K562 (cell line): ENCODE measurements at regions not wholly inside any gene's neighbourhood (a gene's known extent, or its start where the extent isn't known, plus 50 kb on each side); places are given as distances from the start of the nearest gene placed in this dataset.

Experiments
- ATAC-seq: fragments of 200-7000 bp; cut with Tn5 transposase; 3 replicates; pipeline ENCODE4 v1.9.1; 2020; ENCODE audit warnings: moderate library complexity
- BruUV-seq: library from RNA; stranded (reverse); fragments of 400-500 nt; replicated peaks from 2 replicates; lab custom pipeline; 2021; lab: Mats Ljungman, UMichigan
- CTCF ChIA-PET: fragments of 300-600 bp; formaldehyde crosslinking; extraction: SDS; loops from one replicate; lab custom pipeline; 2021; ENCODE audit warnings: low intra/inter-chr PET ratio; lab: Yijun Ruan, JAX
- POLR2A ChIA-PET: fragments of 300-600, 350-650 bp; sonication (Branson Sonifier 250); formaldehyde crosslinking; extraction: SDS; loops from one replicate; lab custom pipeline; 2021; ENCODE audit warnings: antibody characterized with exemption, inconsistent platforms; lab: Yijun Ruan, JAX
- DNase-seq, 4 experiments: peaks; one replicate each; pipeline versions ENCODE4 v3.0.0 to v3.0.0-alpha.2; 2011 to 2018; ENCODE audit warnings: low spot score in 3 of 4, mixed read lengths in 3 of 4; ENCODE audit errors: extremely low read depth in 1 of 4
- FAIRE-seq: peaks from 2 replicates; lab custom pipeline; 2011; peaks lifted over from hg19 to GRCh38; lab: Jason Lieb, UNC
- H2AFZ ChIP-seq: 2 replicates; pipeline ENCODE4 v1.6.0; 2011; ENCODE audit warnings: low read depth, low read length, control low read depth, inconsistent platforms
- H3K27ac ChIP-seq: fragments of 200-600 bp; 3 replicates; pipeline ENCODE4 v1.8.0; 2011; ENCODE audit warnings: low read depth, mild to moderate bottlenecking, control low read depth, inconsistent platforms, low read length, moderate library complexity, mixed read lengths; ENCODE audit errors: extremely low read depth
- H3K27me3 ChIP-seq, 2 experiments: fragments of 300-600 bp in 1 of 2; 2 replicates in 1 of 2; 3 replicates in 1 of 2; pipeline versions ENCODE4 v1.6.0 to v1.8.0; 2011; ENCODE audit warnings: inconsistent platforms in 2 of 2, low read length in 2 of 2, mild to moderate bottlenecking in 1 of 2, mixed read lengths in 1 of 2, moderate library complexity in 1 of 2; ENCODE audit not compliant: control insufficient read depth in 2 of 2, insufficient read depth in 2 of 2
- H3K36me3 ChIP-seq: fragments of 300-600 bp; 3 replicates; pipeline ENCODE4 v1.8.0; 2011; ENCODE audit warnings: mild to moderate bottlenecking, low read length, inconsistent platforms; ENCODE audit not compliant: control insufficient read depth, insufficient read depth
- H3K4me1 ChIP-seq, 2 experiments: fragments of 200-600 bp in 1 of 2; replicated peaks in 1 of 2; 2 replicates in 1 of 2; 3 replicates in 1 of 2; pipeline versions ENCODE4 v1.5.1 to v1.8.0; 2011; ENCODE audit warnings: inconsistent platforms in 2 of 2, low read length in 2 of 2, mild to moderate bottlenecking in 1 of 2, mixed read lengths in 1 of 2, moderate library complexity in 1 of 2; ENCODE audit not compliant: control insufficient read depth in 2 of 2, insufficient read depth in 2 of 2
- H3K4me2 ChIP-seq: 2 replicates; pipeline ENCODE4 v1.6.1; 2011; ENCODE audit warnings: low read length, control low read depth, inconsistent platforms, mixed read lengths; ENCODE audit not compliant: insufficient read depth
- H3K4me3 ChIP-seq: fragments of 200-600 bp; sonication (generic), shearing (Covaris generic); 2 replicates; pipeline ENCODE4 v1.5.1; 2016; ENCODE audit warnings: control low read depth, inconsistent platforms
- H3K79me2 ChIP-seq: fragments of 200-600 bp; 3 replicates; pipeline ENCODE4 v1.8.0; 2011; ENCODE audit warnings: low read length, inconsistent platforms; ENCODE audit not compliant: control insufficient read depth, insufficient read depth
- H3K9ac ChIP-seq, 2 experiments: 2 replicates each; pipeline versions ENCODE4 v1.6.0 to v1.6.1; 2011; ENCODE audit warnings: low read depth in 2 of 2, low read length in 2 of 2, control low read depth in 1 of 2, inconsistent platforms in 1 of 2, mild to moderate bottlenecking in 1 of 2, mixed read lengths in 1 of 2; ENCODE audit not compliant: insufficient read depth in 1 of 2
- H3K9me1 ChIP-seq: one replicate; pipeline ENCODE4 v1.6.0; 2011; ENCODE audit warnings: inconsistent platforms, mild to moderate bottlenecking, low read length, moderate library complexity; ENCODE audit not compliant: control insufficient read depth, insufficient read depth
- H3K9me3 ChIP-seq: replicated peaks from 2 replicates; pipeline ENCODE4 v1.5.1; 2011; ENCODE audit warnings: low read depth, low read length, inconsistent platforms; ENCODE audit not compliant: control insufficient read depth, insufficient read depth
- H4K20me1 ChIP-seq: replicated peaks from 2 replicates; pipeline ENCODE4 v1.6.1; 2011; ENCODE audit warnings: low read length, inconsistent platforms, mixed read lengths; ENCODE audit not compliant: control insufficient read depth, insufficient read depth
- GATA2 ChIP-seq: sonication (generic); formaldehyde crosslinking; IDR thresholded peaks from 2 replicates; pipeline ENCODE4 v1.4.0; 2020; ENCODE audit warnings: mild to moderate bottlenecking, missing genetic modification reagents
- GTF3C2 ChIP-seq: IDR thresholded peaks from 3 replicates; pipeline ENCODE4 v1.6.1; 2011; ENCODE audit warnings: borderline replicate concordance, mild to moderate bottlenecking, moderate library complexity; ENCODE audit not compliant: insufficient read length; ENCODE audit errors: extremely low read depth
- MTA3 ChIP-seq: fragments of 450-650 bp; formaldehyde crosslinking; IDR thresholded peaks from 2 replicates; pipeline ENCODE4 v1.6.1; 2017; ENCODE audit warnings: mild to moderate bottlenecking, borderline replicate concordance
- POLR2G ChIP-seq: fragments of 200-400 bp; formaldehyde crosslinking; IDR thresholded peaks from 2 replicates; pipeline ENCODE4 v1.6.1; 2017; ENCODE audit warnings: low read depth, mild to moderate bottlenecking, antibody characterized with exemption, low read length, moderate library complexity
- SMARCE1 ChIP-seq: fragments of 450-650 bp; IDR thresholded peaks from 2 replicates; pipeline ENCODE4 v1.7.1; 2016; ENCODE audit warnings: mild to moderate bottlenecking
- SREBF1 ChIP-seq: fragments of 150-350 bp; IDR thresholded peaks from 2 replicates; pipeline ENCODE4 v1.6.1; 2014; ENCODE audit warnings: antibody characterized with exemption, low read depth, low read length, borderline replicate concordance
- WGBS: fragments of 100-300 bp; shearing (Covaris generic); methylation state at CpG from one replicate; pipeline ENCODE4 v1.1.6; 2016; ENCODE audit warnings: low coverage, mixed read lengths; ENCODE audit not compliant: insufficient coverage; ENCODE audit errors: missing lambda C conversion rate; 5-methylcytosine and 5-hydroxymethylcytosine counted together
- in situ Hi-C: fragments of 300-500 bp; cut with MboI; formaldehyde crosslinking; loops from 4 replicates; pipeline ENCODE4 v1.15.0; 2018; ENCODE audit warnings: inconsistent platforms, mixed read lengths
- intact Hi-C: fragments of 100-400 bp; cut with micrococcal nuclease; formaldehyde crosslinking; loops from 2 replicates; pipeline ENCODE4 v1.14.2; 2022

DNA sequence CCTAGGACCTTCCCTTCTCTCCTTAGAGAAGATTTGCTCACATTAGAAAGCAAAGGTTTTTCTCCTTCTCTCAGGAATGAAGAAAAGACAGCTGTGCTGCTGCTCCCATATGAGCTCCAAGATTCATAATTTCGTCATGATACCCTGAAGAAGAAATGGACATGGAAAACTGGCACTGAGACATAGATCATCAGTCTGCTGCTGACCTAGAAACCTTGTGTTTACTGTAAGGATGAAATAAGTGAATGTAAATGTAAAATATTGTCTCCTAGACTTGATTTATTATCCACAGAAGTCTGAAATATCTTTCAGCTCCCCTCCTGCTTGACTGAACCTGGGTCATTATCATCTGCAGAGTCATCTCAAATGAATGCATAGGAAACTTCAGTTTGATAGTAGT, 77.9 kb downstream of the ZC3H11B start:
- no peak overlapping the region for H3K27ac ChIP-seq
- no TSS peak for BruUV-seq
- no peak overlapping the region for H2AFZ ChIP-seq
- DNase-seq: no peak
- no peaks in the 10 kb centered on the region for H3K27me3 ChIP-seq
- POLR2A ChIA-PET: interaction anchor here (1.0 kb wide), 1 partner anchor 13 kb away, joined by 4 read pairs; no protein-coding TSS in a partner anchor
- no peak for FAIRE-seq
- TF ChIP-seq MTA3 (no peak), SREBF1 (no peak), GTF3C2 (no peak), SMARCE1 (no peak), GATA2 (CRISPR knock-in tag) (no peak), POLR2G (no peak)
- no peaks in the 10 kb centered on the region for H3K9me3 ChIP-seq
- no peak overlapping the region for H3K9ac ChIP-seq
- no peak overlapping the region for H3K4me2 ChIP-seq
- no peaks in the 10 kb centered on the region for H3K79me2 ChIP-seq
- ATAC-seq: no peak
- H3K4me3 ChIP-seq: no peak overlapping the region
- no peaks in the 10 kb centered on the region for H3K36me3 ChIP-seq
- H3K9me1 ChIP-seq: no peaks in the 10 kb centered on the region
- in situ Hi-C loops: no loop called here
- intact Hi-C loops: no loop called here
- CTCF ChIA-PET: interaction anchor here (0.6 kb wide), 2 partner anchors 251 to 812 kb away, joined by 3 read pairs; no protein-coding TSS in a partner anchor
- WGBS: 0% methylated on average over 1 of the region's 1 CpG
- H3K4me1 ChIP-seq: no peaks in the 10 kb centered on the region
- no peaks in the 10 kb centered on the region for H4K20me1 ChIP-seq
